ENCODE measurements at regions not wholly inside any gene's neighbourhood (a gene's known extent, or its start where the extent isn't known, plus 50 kb on each side); places are given as distances from the start of the nearest gene placed in this dataset.
A peak's percentile ranks its signal among the peaks of the same experiment; 100 is the strongest.

GRCh38 chr6:4382362-4382853 is 247.0 kb upstream of the ECI2 start (continued):
- TF ChIP-seq BCLAF1 (IDR thresholded peaks at IDR 0.05; ENCODE audit: borderline replicate concordance in 1 of 2, control insufficient read depth in 1 of 2, low read depth in 2 of 2, low read length in 1 of 2) (no peak), ZNF175 (CRISPR knock-in tag; IDR thresholded peaks at IDR 0.05; ENCODE audit: low read depth) (peak; percentile 76), MYBL2 (IDR thresholded peaks at IDR 0.05; ENCODE audit: low read depth) (no peak), MYBL2 (CRISPR knock-in tag; IDR thresholded peaks at IDR 0.05; ENCODE audit: borderline replicate concordance) (no peak), ATF3 (IDR thresholded peaks at IDR 0.05) (peak; percentile 93), ATF3 (CRISPR knock-in tag; conservative IDR thresholded peaks at IDR 0.05) (no peak), POLR2H (tag; IDR thresholded peaks at IDR 0.05; ENCODE audit: low read depth) (peak; percentile 87; the same call in 1 of the 2 replicates), ZNF197 (CRISPR knock-in tag; IDR thresholded peaks at IDR 0.05; ENCODE audit: low read depth) (peak; percentile 64; the same call in 1 of the 2 replicates), ZNF449 (CRISPR knock-in tag; IDR thresholded peaks at IDR 0.05) (peak; percentile 37; the same call in 1 of the 2 replicates), ARHGAP35 (IDR thresholded peaks at IDR 0.05; ENCODE audit: partially characterized antibody) (no peak), SOX6 (IDR thresholded peaks at IDR 0.05) (peak; percentile 43; the same call in 1 of the 2 replicates), MECOM (CRISPR knock-in tag; IDR thresholded peaks at IDR 0.05) (no peak; the same call in 1 of the 2 replicates), CCNT2 (IDR thresholded peaks at IDR 0.05; ENCODE audit: borderline replicate concordance, extremely low read depth, insufficient read length, low read depth, low read length) (no peak), TFE3 (CRISPR knock-in tag; IDR thresholded peaks at IDR 0.05) (no peak), GABPB1 (CRISPR knock-in tag; IDR thresholded peaks at IDR 0.05) (no peak), SMAD4 (CRISPR knock-in tag; conservative IDR thresholded peaks at IDR 0.05) (0 out of 2 replicates have a peak, but pooled peaks have one; percentile 85), RNF219 (CRISPR knock-in tag; IDR thresholded peaks at IDR 0.05) (no peak), XRCC4 (IDR thresholded peaks at IDR 0.05; ENCODE audit: extremely low read depth, insufficient read depth, insufficient read length) (no peak)

Measured in K562 (cell line).